CMK (cell line): ENCODE measurements at regions not wholly inside any gene's neighbourhood (a gene's known extent, or its start where the extent isn't known, plus 50 kb on each side); places are given as distances from the start of the nearest gene placed in this dataset.

ENCODE experiments used
- DNase-seq: peaks from one replicate; pipeline ENCODE4 v3.0.0-alpha.2; 2010; ENCODE audit warnings: low read depth

DNA sequence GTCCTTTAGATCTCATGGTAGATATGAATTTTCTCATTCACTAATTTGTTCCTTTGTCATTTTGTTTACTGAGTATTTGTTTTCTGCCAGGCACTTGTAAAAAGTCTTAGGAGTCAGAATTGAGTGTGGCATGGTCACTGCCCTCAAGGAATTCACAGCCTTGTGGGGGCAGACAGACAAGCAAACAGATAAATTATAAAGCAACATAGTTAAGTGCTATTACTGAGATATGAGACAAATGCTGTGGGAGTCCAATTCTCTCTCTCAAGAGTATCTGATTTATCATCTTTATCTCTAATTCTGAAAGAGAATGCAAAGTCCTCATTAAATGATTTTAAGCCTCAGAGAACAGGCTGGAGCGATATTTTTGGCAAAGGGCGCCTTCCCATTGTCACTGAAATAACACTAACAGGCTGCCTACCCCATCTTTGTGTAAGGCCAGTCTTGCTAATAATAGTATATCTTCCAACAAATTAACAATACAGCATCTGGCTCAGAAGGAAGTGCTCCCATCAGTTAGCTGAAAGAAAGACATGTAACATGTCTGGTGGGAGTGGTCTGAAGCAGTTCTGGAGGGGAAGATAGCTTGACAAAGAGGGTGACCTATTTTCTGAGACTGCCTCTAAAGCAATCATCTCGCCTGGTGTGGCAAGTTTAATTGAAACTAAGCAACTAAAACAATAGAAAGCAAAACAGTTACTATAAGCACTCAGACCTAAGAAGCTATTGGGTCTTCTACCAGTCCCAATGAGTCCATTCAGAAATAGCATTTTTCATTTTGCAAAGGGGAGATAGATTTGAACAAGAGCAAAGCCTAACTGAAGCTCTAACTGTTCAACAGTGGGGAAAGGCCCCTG is 61.5 kb upstream of the AMOT start:
- DNase-seq: no peak

GRCh38 chrX:112896051-112896450 is 55.4 kb upstream of the AMOT start:
- no peak for DNase-seq
